GM12878 (cell line): ENCODE measurements at regions not wholly inside any gene's neighbourhood (a gene's known extent, or its start where the extent isn't known, plus 50 kb on each side); places are given as distances from the start of the nearest gene placed in this dataset.

Experiments
- ATAC-seq: fragments of 200-7000 bp; cut with Tn5 transposase; 3 replicates; pipeline ENCODE4 v1.9.1; 2020; ENCODE audit warnings: mild to moderate bottlenecking, moderate library complexity
- BruUV-seq: library from RNA; stranded (reverse); fragments of 400-500 nt; replicated peaks from 2 replicates; lab custom pipeline; 2021; lab: Mats Ljungman, UMichigan
- CTCF ChIA-PET: fragments of 300-600 bp; sonication (Branson Sonifier 250); formaldehyde crosslinking; extraction: SDS; loops from one replicate; lab custom pipeline; 2021; ENCODE audit warnings: inconsistent platforms; lab: Yijun Ruan, JAX
- POLR2A ChIA-PET: fragments of 350-600 bp; formaldehyde crosslinking; extraction: SDS; loops from one replicate; lab custom pipeline; 2021; ENCODE audit warnings: inconsistent platforms; lab: Charles Lee
- RAD21 ChIA-PET: fragments of 300-600 bp; sonication (Branson Sonifier 250); formaldehyde crosslinking; loops from one replicate; lab custom pipeline; 2023; ENCODE audit warnings: antibody characterized with exemption; ENCODE audit not compliant: unreplicated experiment; lab: Charles Lee
- SMC1A ChIA-PET: fragments of 300-600 bp; sonication (Branson Sonifier 250); formaldehyde crosslinking; loops from one replicate; lab custom pipeline; 2023; ENCODE audit not compliant: unreplicated experiment, uncharacterized antibody; lab: Charles Lee
- DNase-seq: peaks from one replicate; pipeline ENCODE4 v3.0.0-alpha.2; 2011; ENCODE audit warnings: low read depth, low spot score
- FAIRE-seq: peaks from 3 replicates; lab custom pipeline; 2011; peaks lifted over from hg19 to GRCh38; lab: Jason Lieb, UNC
- H2AFZ ChIP-seq: 2 replicates; pipeline ENCODE4 v1.6.0; 2011; ENCODE audit warnings: low read depth, low read length, control low read depth; ENCODE audit not compliant: control insufficient read depth
- H3K27ac ChIP-seq: 2 replicates; pipeline ENCODE4 v1.5.1; 2011; ENCODE audit warnings: control low read depth; ENCODE audit not compliant: control insufficient read depth, insufficient read depth
- H3K27me3 ChIP-seq, 2 experiments: replicated peaks in 1 of 2; 2 replicates each; pipeline versions ENCODE4 v1.6.0 to v1.6.1; 2011; ENCODE audit warnings: low read length in 1 of 2; ENCODE audit not compliant: control insufficient read depth in 2 of 2, insufficient read depth in 2 of 2
- H3K36me3 ChIP-seq, 2 experiments: 2 replicates each; pipeline ENCODE4 v1.5.1; 2011; ENCODE audit warnings: low read length in 1 of 2; ENCODE audit not compliant: control insufficient read depth in 2 of 2, insufficient read depth in 2 of 2
- H3K4me1 ChIP-seq: 2 replicates; pipeline ENCODE4 v1.6.1; 2011; ENCODE audit warnings: mild to moderate bottlenecking, low read length, moderate library complexity, mixed read lengths; ENCODE audit not compliant: control insufficient read depth, insufficient read depth
- H3K4me2 ChIP-seq: 2 replicates; pipeline ENCODE4 v1.6.0; 2011; ENCODE audit warnings: control low read depth; ENCODE audit not compliant: control insufficient read depth, insufficient read depth
- H3K4me3 ChIP-seq: fragments of 200-600 bp; sonication (generic); 2 replicates; pipeline ENCODE4 v1.5.1; 2016
- H3K79me2 ChIP-seq: 2 replicates; pipeline ENCODE4 v1.6.0; 2011; ENCODE audit warnings: low read length; ENCODE audit not compliant: control insufficient read depth, insufficient read depth
- H3K9ac ChIP-seq: 2 replicates; pipeline ENCODE4 v1.8.0; 2011; ENCODE audit warnings: low read length, control low read depth, mixed read lengths; ENCODE audit not compliant: control insufficient read depth, insufficient read depth
- H3K9me3 ChIP-seq: replicated peaks from 3 replicates; pipeline ENCODE4 v1.5.1; 2011; ENCODE audit warnings: mild to moderate bottlenecking, low read length; ENCODE audit not compliant: control insufficient read depth, insufficient read depth
- H4K20me1 ChIP-seq: 2 replicates; pipeline ENCODE4 v1.6.0; 2011; ENCODE audit not compliant: control insufficient read depth, insufficient read depth
- BCL11A ChIP-seq: IDR thresholded peaks from 2 replicates; pipeline ENCODE4 v1.6.1; 2011; ENCODE audit warnings: low read depth, low read length
- FOXK2 ChIP-seq: fragments of 450-650 bp; IDR thresholded peaks from 2 replicates; pipeline ENCODE4 v1.6.1; 2017; ENCODE audit warnings: mild to moderate bottlenecking, moderate library complexity
- IKZF2 ChIP-seq, 2 experiments: fragments of 450-650 bp; IDR thresholded peaks; 2 replicates each; pipeline ENCODE4 v1.6.1; 2017; ENCODE audit warnings: mild to moderate bottlenecking in 2 of 2, moderate library complexity in 2 of 2
- JUNB ChIP-seq: IDR thresholded peaks from 2 replicates; pipeline ENCODE4 v1.6.1; 2016; ENCODE audit warnings: antibody characterized with exemption, mild to moderate bottlenecking
- MXI1 ChIP-seq: fragments of 150-350 bp; IDR thresholded peaks from 2 replicates; pipeline ENCODE4 v1.6.1; 2011; ENCODE audit warnings: low read depth, mild to moderate bottlenecking, inconsistent platforms, low read length, improper control_type of control experiment
- NFYB ChIP-seq: IDR thresholded peaks from 2 replicates; pipeline ENCODE4 v1.6.1; 2011; ENCODE audit warnings: low read depth, mild to moderate bottlenecking, low read length, improper control_type of control experiment, moderate library complexity; ENCODE audit not compliant: insufficient read depth
- NR2C2 ChIP-seq: IDR thresholded peaks from 2 replicates; pipeline ENCODE4 v1.6.1; 2011; ENCODE audit warnings: borderline replicate concordance, low read depth; ENCODE audit not compliant: control insufficient read depth, insufficient read length
- SRF ChIP-seq, 2 experiments: IDR thresholded peaks; 2 replicates each; pipeline ENCODE4 v1.6.1; 2011; ENCODE audit warnings: low read depth in 2 of 2, low read length in 2 of 2, mild to moderate bottlenecking in 1 of 2, moderate library complexity in 1 of 2
- TAF1 ChIP-seq: IDR thresholded peaks from 2 replicates; pipeline ENCODE4 v1.6.1; 2011; ENCODE audit warnings: mild to moderate bottlenecking, low read depth, low read length, borderline replicate concordance
- TCF12 ChIP-seq: IDR thresholded peaks from 2 replicates; pipeline ENCODE4 v1.6.1; 2011; ENCODE audit warnings: low read depth, mild to moderate bottlenecking, low read length
- YY1 ChIP-seq: IDR thresholded peaks from 2 replicates; pipeline ENCODE4 v1.6.1; 2011; ENCODE audit warnings: low read depth, mild to moderate bottlenecking, low read length
- ZBTB4 ChIP-seq: fragments of 450-650 bp; formaldehyde crosslinking; IDR thresholded peaks from 2 replicates; pipeline ENCODE4 v1.4.0; 2022; ENCODE audit warnings: mild to moderate bottlenecking, moderate library complexity
- WGBS: methylation state at CpG from one replicate; pipeline ENCODE4 v1.1.6; 2016; ENCODE audit warnings: low lambda C conversion rate; ENCODE audit not compliant: insufficient replicate concordance, insufficient coverage; ENCODE audit errors: missing lambda C conversion rate; 5-methylcytosine and 5-hydroxymethylcytosine counted together
- in situ Hi-C: fragments of 300-500 bp; cut with MboI; formaldehyde crosslinking; loops from 9 replicates; pipeline ENCODE4 v1.14.3; 2018; ENCODE audit warnings: mixed read lengths
- intact Hi-C: fragments of 100-400 bp; cut with micrococcal nuclease; formaldehyde crosslinking; loops from one replicate; pipeline ENCODE4 v1.14.2; 2022; ENCODE audit not compliant: unreplicated experiment
- TF ChIP-seq, protein P1 (sequence below): IDR thresholded peaks from 2 replicates; pipeline ENCODE4 v1.6.1; 2011; ENCODE audit warnings: borderline replicate concordance, low read depth, mild to moderate bottlenecking, moderate library complexity, low read length; ENCODE audit not compliant: insufficient read depth, poor library complexity, severe bottlenecking
- TF ChIP-seq, protein P2 (sequence below), 3 experiments: IDR thresholded peaks in 2 of 3; conservative IDR thresholded peaks in 1 of 3; 2 replicates each; pipeline ENCODE4 v1.5.1; 2011; ENCODE audit warnings: low read depth in 3 of 3, low read length in 3 of 3, mild to moderate bottlenecking in 3 of 3, control low read depth in 2 of 3, moderate library complexity in 2 of 3, inconsistent platforms in 1 of 3, mixed read lengths in 1 of 3; ENCODE audit not compliant: control insufficient read depth in 2 of 3, insufficient read depth in 1 of 3; ENCODE audit errors: extremely low read depth in 1 of 3
- TF ChIP-seq, protein P3 (sequence below): fragments of 450-650 bp; IDR thresholded peaks from 2 replicates; pipeline ENCODE4 v1.6.1; 2014; ENCODE audit warnings: mild to moderate bottlenecking

GRCh38 chr1:94644352-94644751, 102.8 kb upstream of the F3 start:
- Histone ChIP-seq H3K4me2 (no peak overlapping the region), H3K79me2 (no peaks in the 10 kb centered on the region), H3K4me3 (no peak overlapping the region), H3K27me3 (no peaks in the 10 kb centered on the region), H3K36me3 (no peaks in the 10 kb centered on the region), H2AFZ (no peak overlapping the region), H3K9ac (no peak overlapping the region), H3K4me1 (no peaks in the 10 kb centered on the region), H3K27ac (no peak overlapping the region), H4K20me1 (no peaks in the 10 kb centered on the region), H3K9me3 (no peaks in the 10 kb centered on the region)
- intact Hi-C loops: no loop called here
- no peak for ATAC-seq
- WGBS: 49% methylated on average over 5 of the region's 5 CpGs
- POLR2A ChIA-PET: no interaction called here
- BruUV-seq: no TSS peak
- TF ChIP-seq TAF1: no peak
- TF ChIP-seq IKZF2 (IDR thresholded peaks at IDR 0.05): no peak
- TF ChIP-seq, protein P1, sequence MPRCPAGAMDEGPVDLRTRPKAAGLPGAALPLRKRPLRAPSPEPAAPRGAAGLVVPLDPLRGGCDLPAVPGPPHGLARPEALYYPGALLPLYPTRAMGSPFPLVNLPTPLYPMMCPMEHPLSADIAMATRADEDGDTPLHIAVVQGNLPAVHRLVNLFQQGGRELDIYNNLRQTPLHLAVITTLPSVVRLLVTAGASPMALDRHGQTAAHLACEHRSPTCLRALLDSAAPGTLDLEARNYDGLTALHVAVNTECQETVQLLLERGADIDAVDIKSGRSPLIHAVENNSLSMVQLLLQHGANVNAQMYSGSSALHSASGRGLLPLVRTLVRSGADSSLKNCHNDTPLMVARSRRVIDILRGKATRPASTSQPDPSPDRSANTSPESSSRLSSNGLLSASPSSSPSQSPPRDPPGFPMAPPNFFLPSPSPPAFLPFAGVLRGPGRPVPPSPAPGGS: no peak
- no peak for TF ChIP-seq BCL11A
- TF ChIP-seq TCF12: no peak
- TF ChIP-seq NR2C2: no peak
- TF ChIP-seq YY1: no peak
- no peak for TF ChIP-seq FOXK2
- TF ChIP-seq, protein P2, sequence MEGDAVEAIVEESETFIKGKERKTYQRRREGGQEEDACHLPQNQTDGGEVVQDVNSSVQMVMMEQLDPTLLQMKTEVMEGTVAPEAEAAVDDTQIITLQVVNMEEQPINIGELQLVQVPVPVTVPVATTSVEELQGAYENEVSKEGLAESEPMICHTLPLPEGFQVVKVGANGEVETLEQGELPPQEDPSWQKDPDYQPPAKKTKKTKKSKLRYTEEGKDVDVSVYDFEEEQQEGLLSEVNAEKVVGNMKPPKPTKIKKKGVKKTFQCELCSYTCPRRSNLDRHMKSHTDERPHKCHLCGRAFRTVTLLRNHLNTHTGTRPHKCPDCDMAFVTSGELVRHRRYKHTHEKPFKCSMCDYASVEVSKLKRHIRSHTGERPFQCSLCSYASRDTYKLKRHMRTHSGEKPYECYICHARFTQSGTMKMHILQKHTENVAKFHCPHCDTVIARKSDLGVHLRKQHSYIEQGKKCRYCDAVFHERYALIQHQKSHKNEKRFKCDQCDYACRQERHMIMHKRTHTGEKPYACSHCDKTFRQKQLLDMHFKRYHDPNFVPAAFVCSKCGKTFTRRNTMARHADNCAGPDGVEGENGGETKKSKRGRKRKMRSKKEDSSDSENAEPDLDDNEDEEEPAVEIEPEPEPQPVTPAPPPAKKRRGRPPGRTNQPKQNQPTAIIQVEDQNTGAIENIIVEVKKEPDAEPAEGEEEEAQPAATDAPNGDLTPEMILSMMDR (IDR thresholded peaks at IDR 0.05 in 2 of 3, conservative IDR thresholded peaks at IDR 0.05 in 1 of 3; ENCODE audit: control insufficient read depth in 2 of 3, extremely low read depth in 1 of 3, insufficient read depth in 1 of 3, low read depth in 3 of 3, low read length in 3 of 3): no peak
- no peak for TF ChIP-seq ZBTB4 (CRISPR knock-in tag)
- no peak for TF ChIP-seq SRF (IDR thresholded peaks at IDR 0.05; ENCODE audit: low read depth in 2 of 2, low read length in 2 of 2)
- TF ChIP-seq MXI1: no peak
- TF ChIP-seq, protein P3, sequence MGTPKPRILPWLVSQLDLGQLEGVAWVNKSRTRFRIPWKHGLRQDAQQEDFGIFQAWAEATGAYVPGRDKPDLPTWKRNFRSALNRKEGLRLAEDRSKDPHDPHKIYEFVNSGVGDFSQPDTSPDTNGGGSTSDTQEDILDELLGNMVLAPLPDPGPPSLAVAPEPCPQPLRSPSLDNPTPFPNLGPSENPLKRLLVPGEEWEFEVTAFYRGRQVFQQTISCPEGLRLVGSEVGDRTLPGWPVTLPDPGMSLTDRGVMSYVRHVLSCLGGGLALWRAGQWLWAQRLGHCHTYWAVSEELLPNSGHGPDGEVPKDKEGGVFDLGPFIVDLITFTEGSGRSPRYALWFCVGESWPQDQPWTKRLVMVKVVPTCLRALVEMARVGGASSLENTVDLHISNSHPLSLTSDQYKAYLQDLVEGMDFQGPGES: no peak
- TF ChIP-seq NFYB: no peak
- no peak for TF ChIP-seq JUNB
- SMC1A ChIA-PET: interaction anchor here (1.3 kb wide), 1 partner anchor 9 kb away, joined by 3 read pairs; no protein-coding TSS in a partner anchor
- CTCF ChIA-PET: no interaction called here
- no peak for FAIRE-seq
- no peak for DNase-seq
- in situ Hi-C loops: no loop called here
- RAD21 ChIA-PET: interaction anchor here (1.3 kb wide), 1 partner anchor 141 kb away, joined by 3 read pairs; no protein-coding TSS in a partner anchor
